ENCODE measurements at regions not wholly inside any gene's neighbourhood (a gene's known extent, or its start where the extent isn't known, plus 50 kb on each side); places are given as distances from the start of the nearest gene placed in this dataset.

- DNase-seq: no peak
These were observed 144.7 kb upstream of the COPS8 start for GRCh38 chr2:236940916-236941520.

- DNase-seq: no peak
These were observed 144.1 kb upstream of the COPS8 start for GRCh38 chr2:236941551-236941950.

- no peak for DNase-seq
These were observed 143.1 kb upstream of the COPS8 start for GRCh38 chr2:236942554-236942953.

GRCh38 chr2:236943068-236943467 is 142.6 kb upstream of the COPS8 start:
- DNase-seq: no peak

GRCh38 chr2:236943841-236944513 is 141.7 kb upstream of the COPS8 start:
- DNase-seq: no peak

- DNase-seq: no peak
These were observed 141.1 kb upstream of the COPS8 start for GRCh38 chr2:236944561-236944960.

- no peak for DNase-seq
These were observed 140.2 kb upstream of the COPS8 start for GRCh38 chr2:236945431-236946016.

GRCh38 chr2:236946871-236947270 is 138.8 kb upstream of the COPS8 start:
- no peak for DNase-seq

- no peak for DNase-seq
These were observed 138.4 kb upstream of the COPS8 start for GRCh38 chr2:236947294-236947693.

- no peak for DNase-seq
These were observed 137.8 kb upstream of the COPS8 start for GRCh38 chr2:236947896-236948295.

GRCh38 chr2:236949089-236949905 is 136.4 kb upstream of the COPS8 start:
- no peak for DNase-seq

GRCh38 chr2:236951830-236952475 is 133.7 kb upstream of the COPS8 start:
- no peak for DNase-seq

- no peak for DNase-seq
These were observed 131.0 kb upstream of the COPS8 start for GRCh38 chr2:236954641-236955040.

- DNase-seq: no peak
These were observed 130.1 kb upstream of the COPS8 start for GRCh38 chr2:236955521-236956030.

- DNase-seq: no peak
These were observed 129.6 kb upstream of the COPS8 start for GRCh38 chr2:236956031-236956618.

- no peak for DNase-seq
These were observed 129.0 kb upstream of the COPS8 start for GRCh38 chr2:236956641-236957040.

- DNase-seq: no peak
These were observed 126.7 kb upstream of the COPS8 start for GRCh38 chr2:236959036-236959435.

- no peak for DNase-seq
These were observed 125.8 kb upstream of the COPS8 start for GRCh38 chr2:236959876-236960275.

GRCh38 chr2:236960531-236960930 is 125.2 kb upstream of the COPS8 start:
- no peak for DNase-seq

GRCh38 chr2:236962816-236963215 is 122.9 kb upstream of the COPS8 start:
- no peak for DNase-seq

GRCh38 chr2:236963631-236964182 is 122.0 kb upstream of the COPS8 start:
- no peak for DNase-seq

GRCh38 chr2:236964291-236964690 is 121.4 kb upstream of the COPS8 start:
- DNase-seq: no peak

Measured in NCI-H2029 treated with DMSO at 0.1 percent for 48 hours (cell line).